OCI-LY3 (cell line): ENCODE measurements at regions not wholly inside any gene's neighbourhood (a gene's known extent, or its start where the extent isn't known, plus 50 kb on each side); places are given as distances from the start of the nearest gene placed in this dataset.
"Not testable (repeated sequence)": the region's sequence is repeated elsewhere in the genome, so short reads cannot be mapped to it uniquely, and the experiment has no call there.

Experiments used
- H2AFZ ChIP-seq: fragments of 200-600, 300-600 bp; shearing (Covaris generic); 2 replicates; pipeline ENCODE4 v1.6.0; 2014; ENCODE audit warnings: antibody characterized with exemption, low read depth, low read length
- H3K27ac ChIP-seq: fragments of 200-600, 300-600 bp; sonication (generic); 2 replicates; pipeline ENCODE4 v1.5.1; 2014; ENCODE audit warnings: mild to moderate bottlenecking, low read length, moderate library complexity, mixed read lengths
- H3K27me3 ChIP-seq: fragments of 200-600, 300-600 bp; sonication (generic); 2 replicates; pipeline ENCODE4 v1.6.1; 2014; ENCODE audit warnings: low read depth, low read length, mixed read lengths
- H3K36me3 ChIP-seq: fragments of 200-600, 300-600 bp; sonication (generic); replicated peaks from 2 replicates; pipeline ENCODE3; 2014; ENCODE audit warnings: low read depth, low read length, mixed read lengths
- H3K4me1 ChIP-seq: fragments of 300-600, 200-600 bp; sonication (generic); 2 replicates; pipeline ENCODE4 v1.6.1; 2014; ENCODE audit warnings: low read length, mixed read lengths
- H3K4me2 ChIP-seq: fragments of 200-600, 300-600 bp; sonication (generic); 2 replicates; pipeline ENCODE4 v1.6.1; 2014; ENCODE audit warnings: low read length, mixed read lengths
- H3K4me3 ChIP-seq: fragments of 300-600, 200-600 bp; sonication (generic); 2 replicates; pipeline ENCODE4 v1.5.1; 2014; ENCODE audit warnings: antibody characterized with exemption, mild to moderate bottlenecking, low read length, moderate library complexity
- H3K79me2 ChIP-seq: fragments of 300-600, 200-600 bp; shearing (Covaris generic); 2 replicates; pipeline ENCODE4 v1.6.1; 2014; ENCODE audit warnings: mild to moderate bottlenecking, low read length, mixed read lengths
- H3K9ac ChIP-seq: fragments of 300-600, 200-600 bp; shearing (Covaris generic); 2 replicates; pipeline ENCODE4 v1.6.0; 2014; ENCODE audit warnings: mild to moderate bottlenecking, low read length, moderate library complexity
- H3K9me3 ChIP-seq: fragments of 200-600, 300-600 bp; shearing (Covaris generic); 2 replicates; pipeline ENCODE4 v1.6.1; 2014; ENCODE audit warnings: low read length, mixed read lengths; ENCODE audit not compliant: insufficient read depth
- H4K20me1 ChIP-seq: fragments of 200-600, 300-600 bp; sonication (generic); 2 replicates; pipeline ENCODE4 v1.6.1; 2016; ENCODE audit warnings: low read length, mixed read lengths; ENCODE audit not compliant: insufficient read depth
- EZH2phosphoT487 ChIP-seq: fragments of 200-600 bp; shearing (Covaris generic); IDR thresholded peaks from 2 replicates; pipeline ENCODE4 v1.6.1; 2018; ENCODE audit warnings: antibody characterized with exemption, mixed run types, low read depth
- TF ChIP-seq, protein P1 (sequence below): fragments of 200-600, 300-600 bp; sonication (generic); IDR thresholded peaks from 2 replicates; pipeline ENCODE4 v1.5.1; 2014; ENCODE audit warnings: antibody characterized with exemption, low read length, low read depth

DNA sequence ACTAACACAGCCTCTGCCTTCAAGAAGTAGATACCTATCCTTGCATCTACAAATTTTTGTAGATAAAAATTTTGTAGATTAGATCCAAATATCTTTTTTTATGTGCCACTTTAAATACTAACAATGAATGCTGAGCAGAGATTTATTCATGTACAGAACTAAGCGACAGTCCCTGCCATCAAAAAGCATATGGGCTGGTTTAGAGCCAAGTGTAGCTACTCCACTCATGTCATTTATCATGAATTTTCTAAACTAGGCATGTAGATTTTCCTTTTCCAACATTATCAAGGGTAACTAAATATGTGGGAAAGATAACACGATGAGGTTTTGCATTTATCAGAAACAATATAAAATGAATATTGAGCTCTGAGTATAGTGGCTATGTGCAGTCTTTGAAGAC lies 857.5 kb downstream of the XPNPEP1 start:
- Histone ChIP-seq H3K4me2 (no peak overlapping the region), H3K9me3 (no peaks in the 10 kb centered on the region), H3K4me1 (peaks cover 10% of the 10 kb centered on the region), H3K9ac (no peak overlapping the region), H2AFZ (no peak overlapping the region), H3K4me3 (no peak overlapping the region), H3K27ac (no peak overlapping the region), H3K27me3 (no peaks in the 10 kb centered on the region), H3K36me3 (peaks cover 6% of the 10 kb centered on the region), H3K79me2 (no peaks in the 10 kb centered on the region), H4K20me1 (no peaks in the 10 kb centered on the region)
- TF ChIP-seq, protein P1, sequence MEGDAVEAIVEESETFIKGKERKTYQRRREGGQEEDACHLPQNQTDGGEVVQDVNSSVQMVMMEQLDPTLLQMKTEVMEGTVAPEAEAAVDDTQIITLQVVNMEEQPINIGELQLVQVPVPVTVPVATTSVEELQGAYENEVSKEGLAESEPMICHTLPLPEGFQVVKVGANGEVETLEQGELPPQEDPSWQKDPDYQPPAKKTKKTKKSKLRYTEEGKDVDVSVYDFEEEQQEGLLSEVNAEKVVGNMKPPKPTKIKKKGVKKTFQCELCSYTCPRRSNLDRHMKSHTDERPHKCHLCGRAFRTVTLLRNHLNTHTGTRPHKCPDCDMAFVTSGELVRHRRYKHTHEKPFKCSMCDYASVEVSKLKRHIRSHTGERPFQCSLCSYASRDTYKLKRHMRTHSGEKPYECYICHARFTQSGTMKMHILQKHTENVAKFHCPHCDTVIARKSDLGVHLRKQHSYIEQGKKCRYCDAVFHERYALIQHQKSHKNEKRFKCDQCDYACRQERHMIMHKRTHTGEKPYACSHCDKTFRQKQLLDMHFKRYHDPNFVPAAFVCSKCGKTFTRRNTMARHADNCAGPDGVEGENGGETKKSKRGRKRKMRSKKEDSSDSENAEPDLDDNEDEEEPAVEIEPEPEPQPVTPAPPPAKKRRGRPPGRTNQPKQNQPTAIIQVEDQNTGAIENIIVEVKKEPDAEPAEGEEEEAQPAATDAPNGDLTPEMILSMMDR, result no peak
- no peak for TF ChIP-seq EZH2phosphoT487

DNA sequence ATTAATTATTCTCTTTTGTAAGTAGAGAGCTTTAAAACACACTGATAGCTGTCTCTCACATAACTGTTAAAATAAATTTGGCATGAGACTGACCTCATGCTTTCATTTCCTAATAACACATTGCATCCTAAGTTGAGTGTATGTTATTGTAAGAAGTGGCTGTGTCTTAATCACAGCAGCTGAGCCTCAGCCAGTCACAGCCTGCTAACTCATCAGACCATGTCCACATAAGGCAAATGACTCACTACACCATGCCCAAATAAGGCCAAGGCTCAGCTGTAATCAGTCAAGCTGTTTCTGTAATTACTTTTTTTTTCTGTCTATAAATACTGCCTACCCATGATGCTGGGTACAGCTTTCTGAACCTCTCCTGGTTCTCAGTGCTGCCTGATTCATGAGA lies 860.9 kb downstream of the XPNPEP1 start:
- peaks cover 6% of the 10 kb centered on the region for H3K36me3 ChIP-seq
- no peak overlapping the region for H3K9ac ChIP-seq
- H3K27me3 ChIP-seq, result no peaks in the 10 kb centered on the region
- no peaks in the 10 kb centered on the region for H4K20me1 ChIP-seq
- no peak overlapping the region for H3K4me3 ChIP-seq
- no peak for TF ChIP-seq EZH2phosphoT487
- TF ChIP-seq, protein P1, result no peak
- H3K4me1 ChIP-seq, result peaks cover 10% of the 10 kb centered on the region
- peak overlapping the region; percentile 51; the same call in 1 of the 2 replicates for H3K27ac ChIP-seq
- no peaks in the 10 kb centered on the region for H3K79me2 ChIP-seq
- no peak overlapping the region for H2AFZ ChIP-seq
- H3K9me3 ChIP-seq, result no peaks in the 10 kb centered on the region
- H3K4me2 ChIP-seq, result no peak overlapping the region

DNA sequence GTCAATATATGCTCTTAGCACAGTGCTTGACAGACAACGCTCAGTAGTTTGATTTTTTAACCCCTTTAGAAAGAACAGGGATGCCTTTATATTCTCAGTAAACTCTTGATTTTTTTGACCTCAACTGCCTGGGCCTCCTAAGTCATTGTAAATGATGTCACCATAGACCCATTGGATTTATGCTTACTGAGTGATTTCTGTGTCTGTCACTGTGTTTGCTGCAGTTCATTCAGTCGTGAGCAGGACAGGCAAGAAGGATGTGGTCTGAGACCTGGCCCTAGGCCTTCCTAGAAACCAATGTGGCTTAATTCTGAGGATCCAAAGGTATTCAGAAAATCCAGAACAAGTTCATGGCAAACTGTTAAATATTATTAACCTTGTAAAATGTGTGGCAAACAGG lies 868.1 kb downstream of the XPNPEP1 start:
- TF ChIP-seq, protein P1, result no peak
- TF ChIP-seq EZH2phosphoT487, result no peak
- H3K27me3 ChIP-seq, result no peaks in the 10 kb centered on the region
- H3K4me2 ChIP-seq, result no peak overlapping the region
- no peaks in the 10 kb centered on the region for H4K20me1 ChIP-seq
- no peaks in the 10 kb centered on the region for H3K79me2 ChIP-seq
- H3K9me3 ChIP-seq, result no peaks in the 10 kb centered on the region
- H3K4me3 ChIP-seq, result no peak overlapping the region
- H2AFZ ChIP-seq, result no peak overlapping the region
- H3K36me3 ChIP-seq, result no peaks in the 10 kb centered on the region
- no peak overlapping the region for H3K9ac ChIP-seq
- no peak overlapping the region for H3K27ac ChIP-seq
- H3K4me1 ChIP-seq, result no peaks in the 10 kb centered on the region

DNA sequence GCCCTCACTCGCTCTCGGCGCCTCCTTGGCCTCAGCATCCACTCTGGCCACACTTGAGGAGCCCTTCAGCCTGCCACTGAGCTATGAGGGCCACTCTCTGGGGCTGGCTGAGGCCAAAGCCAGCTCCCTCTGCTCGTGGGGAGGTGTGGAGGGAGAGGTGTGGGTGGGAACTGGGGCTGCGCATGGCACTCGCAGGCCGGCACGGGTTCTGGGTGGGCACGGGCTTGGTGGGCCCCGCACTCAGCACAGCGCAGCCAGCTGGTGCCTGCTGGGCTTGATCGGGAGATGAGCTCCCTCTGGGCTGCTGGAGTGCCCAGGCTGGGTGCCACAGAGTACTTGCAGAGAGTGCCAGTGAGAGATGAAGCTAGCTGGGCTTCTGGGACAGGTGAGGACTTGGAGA lies 875.5 kb downstream of the XPNPEP1 start:
- TF ChIP-seq, protein P1, result no peak
- no peak for TF ChIP-seq EZH2phosphoT487
- Histone ChIP-seq H3K27me3 (no peaks in the 10 kb centered on the region), H3K9me3 (no peaks in the 10 kb centered on the region), H3K27ac (no peak overlapping the region), H3K9ac (no peak overlapping the region), H3K4me2 (no peak overlapping the region), H2AFZ (no peak overlapping the region), H4K20me1 (no peaks in the 10 kb centered on the region), H3K36me3 (no peaks in the 10 kb centered on the region), H3K79me2 (no peaks in the 10 kb centered on the region), H3K4me3 (no peak overlapping the region), H3K4me1 (no peaks in the 10 kb centered on the region)

DNA sequence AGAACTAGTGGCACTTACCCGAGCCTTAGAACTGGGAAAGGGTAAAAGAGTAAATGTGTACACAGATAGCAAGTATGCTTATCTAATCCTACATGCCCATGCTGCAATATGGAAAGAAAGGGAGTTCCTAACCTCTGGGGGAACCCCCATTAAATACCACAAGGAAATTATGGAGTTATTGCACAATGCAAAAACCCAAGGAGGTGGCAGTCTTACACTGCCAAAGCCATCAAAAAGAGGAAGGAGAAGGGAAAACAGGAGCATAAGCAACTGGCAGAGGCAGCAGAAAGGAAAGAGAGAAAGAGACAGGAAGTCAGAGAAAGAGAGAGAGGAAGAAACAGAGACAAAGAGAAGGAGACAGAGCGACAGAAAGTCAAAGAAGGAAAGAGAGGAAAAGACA lies 876.9 kb downstream of the XPNPEP1 start:
- not testable (repeated sequence) for H3K27me3 ChIP-seq, H3K27ac ChIP-seq, H3K4me3 ChIP-seq

More for the DNA sequence above, 876.9 kb downstream of the XPNPEP1 start:
- not testable (repeated sequence) for H3K79me2 ChIP-seq, H3K9ac ChIP-seq, H2AFZ ChIP-seq, H4K20me1 ChIP-seq, H3K9me3 ChIP-seq, H3K36me3 ChIP-seq, H3K4me1 ChIP-seq, H3K4me2 ChIP-seq
